ENCODE measurements at regions not wholly inside any gene's neighbourhood (a gene's known extent, or its start where the extent isn't known, plus 50 kb on each side); places are given as distances from the start of the nearest gene placed in this dataset.

DNA sequence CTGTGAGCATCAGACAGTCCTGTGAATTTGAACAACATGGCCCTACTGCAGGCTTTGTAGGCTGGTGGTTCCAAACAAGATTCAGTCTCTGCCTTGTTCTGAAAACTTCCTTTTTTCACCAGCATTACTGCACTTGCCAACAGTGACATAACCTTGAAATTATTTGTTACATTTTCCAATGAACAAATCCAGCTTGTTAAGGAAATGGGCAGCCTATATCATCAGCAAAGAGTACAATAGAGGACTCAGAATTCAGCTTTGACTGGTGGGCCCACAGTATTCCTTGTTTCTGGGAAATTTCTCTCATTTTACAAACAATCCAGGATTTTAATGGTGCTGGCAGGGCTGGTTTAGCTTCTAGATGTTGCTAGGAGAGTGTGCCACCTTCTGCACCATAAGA is 703.7 kb upstream of the FZD8 start:
- Mint-ChIP-seq H3K27ac (no peak overlapping the region), H3K9me3 (peaks cover 4 to 5% of the 10 kb centered on the region in 2 donors), H3K4me1 (no peaks in the 10 kb centered on the region), H3K27me3 (ENCODE audit: low read depth in 2 of 2) (peaks cover 0 to 3% of the 10 kb centered on the region in 2 donors), H3K36me3 (no peaks in the 10 kb centered on the region), H3K4me3 (no peak overlapping the region)
- Histone ChIP-seq H3K4me3 (ENCODE audit: low read length) (no peak overlapping the region), H3K36me3 (ENCODE audit: control insufficient read depth, insufficient read depth, low read length) (no peaks in the 10 kb centered on the region), H3K27ac (ENCODE audit: low read length) (no peak overlapping the region), H3K9me3 (ENCODE audit: control insufficient read depth, insufficient read depth, low read length) (no peaks in the 10 kb centered on the region), H3K27me3 (ENCODE audit: control insufficient read depth, insufficient read depth, low read length) (no peaks in the 10 kb centered on the region), H3K4me1 (ENCODE audit: control insufficient read depth, insufficient read depth, low read length) (no peaks in the 10 kb centered on the region)
- TF ChIP-seq, protein P1, sequence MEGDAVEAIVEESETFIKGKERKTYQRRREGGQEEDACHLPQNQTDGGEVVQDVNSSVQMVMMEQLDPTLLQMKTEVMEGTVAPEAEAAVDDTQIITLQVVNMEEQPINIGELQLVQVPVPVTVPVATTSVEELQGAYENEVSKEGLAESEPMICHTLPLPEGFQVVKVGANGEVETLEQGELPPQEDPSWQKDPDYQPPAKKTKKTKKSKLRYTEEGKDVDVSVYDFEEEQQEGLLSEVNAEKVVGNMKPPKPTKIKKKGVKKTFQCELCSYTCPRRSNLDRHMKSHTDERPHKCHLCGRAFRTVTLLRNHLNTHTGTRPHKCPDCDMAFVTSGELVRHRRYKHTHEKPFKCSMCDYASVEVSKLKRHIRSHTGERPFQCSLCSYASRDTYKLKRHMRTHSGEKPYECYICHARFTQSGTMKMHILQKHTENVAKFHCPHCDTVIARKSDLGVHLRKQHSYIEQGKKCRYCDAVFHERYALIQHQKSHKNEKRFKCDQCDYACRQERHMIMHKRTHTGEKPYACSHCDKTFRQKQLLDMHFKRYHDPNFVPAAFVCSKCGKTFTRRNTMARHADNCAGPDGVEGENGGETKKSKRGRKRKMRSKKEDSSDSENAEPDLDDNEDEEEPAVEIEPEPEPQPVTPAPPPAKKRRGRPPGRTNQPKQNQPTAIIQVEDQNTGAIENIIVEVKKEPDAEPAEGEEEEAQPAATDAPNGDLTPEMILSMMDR (IDR thresholded peaks at IDR 0.05), result no peak
- no peak for DNase-seq
- no peak for ATAC-seq
- intact Hi-C loops (cut with micrococcal nuclease), result no loop called here

DNA sequence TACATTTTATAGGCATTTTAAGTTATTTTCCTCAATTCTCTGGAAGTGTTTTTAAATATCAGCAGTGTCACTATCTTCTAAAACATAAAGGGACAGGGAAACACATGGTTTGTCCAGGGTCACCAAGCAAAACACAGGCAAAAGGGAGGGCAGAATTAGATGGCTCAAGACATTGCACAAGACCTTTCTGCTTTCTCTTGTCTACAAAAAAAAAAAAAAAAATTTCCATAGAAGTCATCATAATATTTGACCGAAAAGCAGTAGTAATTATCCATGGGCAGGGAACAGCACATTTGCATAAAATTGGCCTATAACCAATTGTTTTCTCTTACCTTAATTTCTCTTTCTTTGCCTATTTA is 703.1 kb upstream of the FZD8 start:
- Histone ChIP-seq H3K4me1 (ENCODE audit: control insufficient read depth, insufficient read depth, low read length) (no peaks in the 10 kb centered on the region), H3K27me3 (ENCODE audit: control insufficient read depth, insufficient read depth, low read length) (no peaks in the 10 kb centered on the region), H3K4me3 (ENCODE audit: low read length) (no peak overlapping the region), H3K9me3 (ENCODE audit: control insufficient read depth, insufficient read depth, low read length) (no peaks in the 10 kb centered on the region), H3K27ac (ENCODE audit: low read length) (no peak overlapping the region), H3K36me3 (ENCODE audit: control insufficient read depth, insufficient read depth, low read length) (no peaks in the 10 kb centered on the region)
- Mint-ChIP-seq H3K4me3 (no peak overlapping the region), H3K27ac (no peak overlapping the region), H3K36me3 (no peaks in the 10 kb centered on the region), H3K27me3 (ENCODE audit: low read depth in 2 of 2) (peaks cover 0 to 3% of the 10 kb centered on the region in 2 donors), H3K4me1 (no peaks in the 10 kb centered on the region), H3K9me3 (peaks cover 4 to 5% of the 10 kb centered on the region in 2 donors)
- intact Hi-C loops (cut with micrococcal nuclease), result no loop called here
- no CpG with 5 or more reads among the region's 1 CpG for WGBS (ENCODE audit: insufficient coverage)
- TF ChIP-seq, protein P1 (IDR thresholded peaks at IDR 0.05), result no peak
- ATAC-seq (no peak), DNase-seq (no peak)

DNA sequence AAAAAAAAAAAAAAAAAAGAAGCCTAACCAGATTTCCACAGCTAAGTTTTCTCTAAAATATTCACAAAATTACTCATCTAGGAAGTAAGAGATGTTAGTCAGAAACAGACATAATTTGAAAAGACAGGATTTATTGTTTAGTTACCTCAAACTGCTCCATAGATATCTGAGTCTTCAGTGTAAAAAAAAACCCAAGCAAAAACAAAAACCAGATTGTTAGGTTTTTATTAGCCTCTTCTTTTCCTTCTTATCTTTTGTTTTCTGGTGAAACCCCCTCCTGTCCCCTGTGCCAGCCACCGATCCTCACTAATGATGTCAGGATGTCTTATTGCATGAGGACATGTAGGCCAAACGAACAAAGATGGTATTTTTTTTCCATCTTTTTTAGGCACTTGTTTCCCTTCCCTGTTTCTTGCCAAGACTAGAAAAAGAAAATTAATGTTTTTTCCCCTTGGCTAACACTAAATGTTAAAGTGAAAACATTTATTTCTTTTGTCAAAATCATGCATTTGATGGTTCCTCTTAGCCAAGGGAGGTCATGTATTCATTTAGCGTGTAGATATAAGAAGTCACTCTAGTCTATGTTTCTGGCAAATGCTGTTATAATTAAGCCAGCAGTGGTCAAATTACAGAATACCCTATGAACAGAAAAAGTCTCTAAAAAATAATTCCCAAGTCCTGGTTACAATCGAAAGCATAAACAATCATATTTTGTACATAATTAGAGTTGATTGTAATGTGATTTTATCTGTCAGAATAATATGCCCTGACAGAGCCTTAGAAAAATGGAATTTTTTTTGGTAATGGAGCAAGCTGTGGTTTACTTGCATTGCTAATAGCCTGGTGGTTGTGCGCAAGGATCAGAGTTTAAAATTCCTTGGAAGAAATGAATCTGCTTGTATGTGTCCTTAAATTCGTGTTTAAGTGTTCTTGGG is 702.4 kb upstream of the FZD8 start:
- no peak overlapping the region for H3K4me3 Mint-ChIP-seq
- H3K27ac Mint-ChIP-seq, result no peak overlapping the region
- H3K36me3 Mint-ChIP-seq, result no peaks in the 10 kb centered on the region
- ATAC-seq, result no peak
- Histone ChIP-seq H3K4me1 (ENCODE audit: control insufficient read depth, insufficient read depth, low read length) (no peaks in the 10 kb centered on the region), H3K27me3 (ENCODE audit: control insufficient read depth, insufficient read depth, low read length) (no peaks in the 10 kb centered on the region), H3K36me3 (ENCODE audit: control insufficient read depth, insufficient read depth, low read length) (no peaks in the 10 kb centered on the region), H3K9me3 (ENCODE audit: control insufficient read depth, insufficient read depth, low read length) (no peaks in the 10 kb centered on the region), H3K27ac (ENCODE audit: low read length) (no peak overlapping the region), H3K4me3 (ENCODE audit: low read length) (no peak overlapping the region)
- peaks cover 0 to 3% of the 10 kb centered on the region in 2 donors for H3K27me3 Mint-ChIP-seq (ENCODE audit: low read depth in 2 of 2)
- H3K4me1 Mint-ChIP-seq, result no peaks in the 10 kb centered on the region
- intact Hi-C loops (cut with micrococcal nuclease), result no loop called here
- DNase-seq, result no peak
- 87% methylated on average over 3 of the region's 6 CpGs for WGBS (ENCODE audit: insufficient coverage)
- peaks cover 4 to 5% of the 10 kb centered on the region in 2 donors for H3K9me3 Mint-ChIP-seq
- TF ChIP-seq, protein P1 (IDR thresholded peaks at IDR 0.05), result no peak

DNA sequence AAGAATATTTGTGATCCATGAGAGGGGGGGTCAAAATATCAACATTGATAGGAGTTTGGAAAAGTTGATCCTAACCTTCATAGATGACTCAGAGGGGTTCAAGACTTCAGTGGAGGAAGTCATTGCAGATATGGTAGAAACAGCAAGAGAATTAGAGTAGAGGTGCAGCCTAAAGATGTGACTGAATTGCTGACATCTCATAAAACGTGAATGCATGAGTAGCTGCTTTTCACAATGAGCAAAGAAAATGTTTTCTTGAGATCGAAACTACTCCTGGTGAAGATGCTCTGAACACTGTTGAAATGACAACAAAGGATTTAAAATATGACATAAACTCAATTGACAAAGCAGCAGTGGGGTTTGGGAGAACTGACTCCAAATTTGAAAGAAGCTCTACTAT is 700.7 kb upstream of the FZD8 start:
- H3K4me3 Mint-ChIP-seq, result no peak overlapping the region
- H3K4me3 ChIP-seq (ENCODE audit: low read length), result no peak overlapping the region
- peaks cover under 1 to 3% of the 10 kb centered on the region in 2 donors for H3K9me3 Mint-ChIP-seq
- H3K27ac ChIP-seq (ENCODE audit: low read length), result no peak overlapping the region
- H3K4me1 ChIP-seq (ENCODE audit: control insufficient read depth, insufficient read depth, low read length), result no peaks in the 10 kb centered on the region
- H3K4me1 Mint-ChIP-seq, result no peaks in the 10 kb centered on the region
- H3K9me3 ChIP-seq (ENCODE audit: control insufficient read depth, insufficient read depth, low read length), result no peaks in the 10 kb centered on the region
- H3K27ac Mint-ChIP-seq, result no peak overlapping the region
- WGBS (ENCODE audit: insufficient coverage), result 64% methylated on average over 2 of the region's 2 CpGs
- TF ChIP-seq, protein P1 (IDR thresholded peaks at IDR 0.05), result no peak
- no peak for DNase-seq
- no peaks in the 10 kb centered on the region for H3K36me3 Mint-ChIP-seq
- no peaks in the 10 kb centered on the region for H3K36me3 ChIP-seq (ENCODE audit: control insufficient read depth, insufficient read depth, low read length)
- no peaks in the 10 kb centered on the region for H3K27me3 ChIP-seq (ENCODE audit: control insufficient read depth, insufficient read depth, low read length)
- no peak for ATAC-seq
- intact Hi-C loops (cut with micrococcal nuclease), result no loop called here
- peaks cover 0 to 3% of the 10 kb centered on the region in 2 donors for H3K27me3 Mint-ChIP-seq (ENCODE audit: low read depth in 2 of 2)

All from natural killer cell (primary cell).